ENCODE measurements at regions not wholly inside any gene's neighbourhood (a gene's known extent, or its start where the extent isn't known, plus 50 kb on each side); places are given as distances from the start of the nearest gene placed in this dataset.

DNA sequence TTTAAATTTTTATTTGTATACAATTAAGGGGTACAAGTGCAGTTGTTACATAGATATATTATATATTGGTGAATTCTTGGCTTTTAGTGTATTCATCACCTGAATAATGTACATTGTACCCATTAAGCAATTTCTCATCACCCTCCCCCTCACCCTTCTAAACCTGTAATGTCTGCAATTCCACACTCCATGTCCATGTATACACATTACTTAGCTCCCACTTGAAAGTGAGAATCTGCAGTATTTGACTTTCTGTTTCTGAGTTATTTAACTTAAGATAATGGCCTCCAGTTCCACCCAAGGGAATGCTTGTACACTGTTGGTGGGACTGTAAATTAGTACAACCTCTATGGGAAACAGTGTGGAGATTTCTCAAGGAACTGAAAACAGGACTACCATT lies 383.2 kb upstream of the KCNMB2 start:
- no peak for DNase-seq (ENCODE audit: low spot score)

DNA sequence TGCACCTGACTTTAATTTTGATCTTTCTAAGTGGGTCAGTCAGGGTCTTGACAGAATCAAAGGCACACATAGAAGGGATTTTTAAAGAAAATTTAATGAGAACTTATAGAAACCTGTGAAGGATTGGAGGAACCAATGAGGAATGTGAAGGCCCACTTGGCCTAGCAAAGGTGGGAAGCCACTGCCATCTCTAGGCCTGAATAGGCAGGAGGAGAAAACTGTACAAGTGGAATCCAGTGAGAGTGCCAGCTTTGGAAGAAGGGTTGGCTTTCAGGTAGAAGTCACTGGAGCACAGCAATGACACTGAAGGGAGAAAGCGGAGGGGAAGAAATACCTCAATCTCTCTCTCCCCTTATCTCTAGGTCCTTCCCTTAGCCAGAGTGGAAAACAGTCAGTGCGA lies 380.7 kb upstream of the KCNMB2 start:
- DNase-seq (ENCODE audit: low spot score) = no peak

DNA sequence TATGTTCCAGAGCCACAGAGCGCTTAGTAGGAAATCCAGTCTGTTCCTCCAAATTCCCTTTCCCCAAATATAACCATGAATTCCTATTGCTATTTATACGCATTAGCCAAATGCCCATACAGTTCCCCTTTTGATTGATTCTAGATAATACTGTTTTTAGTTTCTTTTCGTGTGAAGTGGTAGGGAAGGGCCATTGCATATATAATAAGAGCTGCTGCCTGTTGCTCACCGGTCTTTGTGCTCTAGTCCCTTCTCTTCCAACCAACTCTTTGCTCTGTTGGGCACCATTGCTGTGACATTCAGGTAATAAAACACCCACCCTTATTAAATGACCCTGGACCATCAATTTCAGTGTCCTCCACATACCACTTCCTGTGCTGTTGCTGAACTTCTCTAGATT lies 379.9 kb upstream of the KCNMB2 start:
- no peak for DNase-seq (ENCODE audit: low spot score)

DNA sequence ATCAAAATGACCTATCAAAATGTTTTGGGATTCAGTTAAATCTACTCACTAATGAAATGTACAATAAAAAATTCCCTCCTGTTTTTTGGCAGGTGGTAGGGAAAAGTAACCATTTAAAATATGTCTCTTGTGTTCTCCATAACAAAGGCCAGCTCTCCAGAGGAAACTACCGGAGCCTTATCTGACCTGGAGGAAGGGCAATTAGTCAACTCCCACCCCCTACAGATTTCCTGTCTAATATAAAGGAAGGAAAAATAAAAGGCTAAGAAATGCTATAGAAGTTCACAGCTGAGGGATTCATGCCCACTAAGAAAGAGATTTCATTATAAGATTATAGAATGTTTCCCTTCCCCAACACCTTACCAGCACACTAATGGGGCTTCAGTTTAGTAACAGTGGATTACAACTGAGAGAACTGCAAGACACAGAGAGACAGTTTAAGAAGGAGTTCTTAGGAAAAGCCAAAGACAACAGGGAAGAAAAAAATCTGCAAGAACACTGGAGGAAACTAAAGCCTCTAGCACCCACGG lies 376.5 kb upstream of the KCNMB2 start:
- no peak for DNase-seq (ENCODE audit: low spot score)

DNA sequence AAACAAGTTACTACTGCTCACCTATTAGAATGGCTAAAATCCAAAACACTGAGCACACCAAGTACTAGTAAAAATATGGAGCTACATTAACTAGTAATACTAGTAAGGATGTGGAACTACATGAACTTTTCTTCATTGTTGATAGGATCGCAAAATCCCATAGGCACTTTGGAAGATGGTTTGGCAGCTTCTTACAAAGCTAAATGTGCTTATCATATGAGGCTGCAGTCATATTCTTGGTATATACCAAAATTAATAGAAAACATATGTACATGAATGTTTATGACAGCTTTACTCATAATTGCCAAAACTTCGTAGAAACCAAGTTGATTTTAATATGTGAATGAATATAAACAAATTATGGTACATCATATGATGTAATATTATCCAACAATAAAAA lies 366.8 kb upstream of the KCNMB2 start:
- DNase-seq (ENCODE audit: low spot score) = no peak

DNA sequence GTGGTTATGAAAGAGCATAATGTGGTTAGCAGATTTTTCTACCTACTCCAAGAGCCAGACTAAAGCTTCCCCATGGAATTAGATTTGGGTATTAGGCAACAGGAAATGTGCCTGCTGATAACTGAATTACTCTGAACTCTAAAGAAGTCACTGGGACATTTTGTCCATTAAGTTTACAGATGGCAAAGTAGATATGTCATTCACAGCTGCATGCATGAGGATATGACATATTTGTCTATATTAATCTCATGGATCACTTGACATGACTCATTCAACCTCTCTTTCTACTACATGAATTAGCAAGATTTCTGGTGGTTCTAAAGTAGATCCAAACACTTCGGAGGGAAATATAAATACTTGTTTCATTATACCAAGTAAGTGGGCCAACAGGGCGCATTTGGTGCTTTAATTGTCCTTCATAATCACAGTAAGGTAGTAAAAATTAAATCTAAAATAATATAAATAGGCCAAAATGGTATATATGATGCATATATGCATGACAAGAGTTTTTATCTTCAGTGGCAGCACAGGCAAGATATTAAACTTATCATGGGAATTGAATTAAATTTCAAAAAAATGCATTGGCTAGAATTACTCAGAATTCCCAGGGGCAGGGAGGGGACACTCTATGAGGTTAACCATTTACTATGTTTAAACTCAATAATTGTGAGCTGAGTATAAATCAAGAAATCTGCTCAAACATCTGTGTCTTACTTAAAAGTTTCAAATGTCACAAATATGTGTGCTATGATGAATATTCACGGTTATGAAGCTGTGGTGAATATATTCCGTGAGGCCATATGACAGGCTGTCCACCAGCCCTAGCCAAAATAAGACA lies 365.3 kb upstream of the KCNMB2 start:
- DNase-seq (ENCODE audit: low spot score) = peak; percentile 22

DNA sequence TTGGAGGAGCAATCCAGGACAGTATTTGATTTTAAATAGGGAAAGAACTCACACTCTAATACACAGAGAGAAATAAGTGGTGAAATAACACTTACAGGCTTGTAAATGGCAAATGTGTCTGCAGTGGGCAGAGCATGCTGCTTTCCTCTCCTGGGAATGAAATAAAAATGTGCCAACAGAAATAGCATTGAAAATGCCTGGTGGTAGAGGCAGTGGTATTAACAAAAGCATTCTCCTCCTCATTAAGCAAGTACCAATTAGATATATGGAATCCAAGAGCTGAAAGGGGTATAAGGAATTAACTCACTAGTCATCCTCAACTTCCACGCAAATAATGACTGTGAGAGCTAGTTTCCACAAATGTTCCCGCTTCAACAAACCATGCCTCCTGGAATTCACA lies 364.1 kb upstream of the KCNMB2 start:
- DNase-seq (ENCODE audit: low spot score) = no peak

DNA sequence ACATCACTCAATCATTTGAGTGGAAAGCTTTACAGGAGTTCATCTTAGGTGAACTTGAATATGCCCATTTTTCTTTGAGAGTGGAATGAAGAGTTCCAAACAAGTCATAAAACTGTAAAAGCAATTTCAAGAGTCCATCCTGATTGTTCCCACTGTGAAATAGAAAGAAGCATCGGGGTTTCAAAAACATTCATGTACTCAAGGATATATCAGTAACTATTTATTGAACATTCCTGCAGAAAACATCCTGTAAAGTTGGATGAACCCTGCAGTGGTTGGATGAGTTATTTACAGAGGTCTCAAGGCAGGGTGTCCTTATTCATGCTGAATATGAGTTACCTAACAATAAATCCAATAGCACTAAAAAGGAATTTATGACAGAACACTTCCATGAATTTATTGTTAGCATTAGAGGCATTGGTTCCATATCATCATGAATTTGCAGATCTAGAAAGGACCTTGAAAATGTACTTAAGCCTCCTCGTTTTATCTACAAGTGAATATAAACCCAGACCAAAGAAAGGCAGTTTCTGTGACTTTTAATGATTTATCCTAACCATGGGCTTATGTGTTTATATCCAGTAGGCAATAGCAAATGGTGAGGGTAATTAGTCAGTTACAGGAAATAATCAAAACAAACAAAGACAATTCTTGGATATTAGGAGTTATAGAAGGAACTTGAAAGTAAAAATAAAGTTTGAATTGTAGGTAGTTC lies 361.9 kb upstream of the KCNMB2 start:
- DNase-seq (ENCODE audit: low spot score) = no peak

DNA sequence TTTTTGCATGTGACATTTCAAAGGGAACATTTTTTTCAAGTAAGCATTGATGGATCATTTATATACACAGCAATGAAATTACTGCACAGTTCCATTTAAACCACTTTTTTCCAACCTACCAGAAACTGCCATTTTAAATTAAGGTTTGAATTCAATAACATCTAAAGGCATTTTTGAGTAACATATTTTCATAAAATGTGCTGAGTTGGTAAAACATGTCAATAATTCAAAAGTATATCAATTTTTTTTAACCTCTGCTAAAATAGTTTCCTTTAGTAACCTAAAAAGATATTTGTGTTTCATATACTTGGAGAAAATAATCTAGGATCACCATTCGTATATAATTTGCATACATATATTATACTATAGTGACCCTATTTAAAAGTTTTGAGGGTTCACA lies 355.1 kb upstream of the KCNMB2 start:
- no peak for DNase-seq (ENCODE audit: low spot score)

DNA sequence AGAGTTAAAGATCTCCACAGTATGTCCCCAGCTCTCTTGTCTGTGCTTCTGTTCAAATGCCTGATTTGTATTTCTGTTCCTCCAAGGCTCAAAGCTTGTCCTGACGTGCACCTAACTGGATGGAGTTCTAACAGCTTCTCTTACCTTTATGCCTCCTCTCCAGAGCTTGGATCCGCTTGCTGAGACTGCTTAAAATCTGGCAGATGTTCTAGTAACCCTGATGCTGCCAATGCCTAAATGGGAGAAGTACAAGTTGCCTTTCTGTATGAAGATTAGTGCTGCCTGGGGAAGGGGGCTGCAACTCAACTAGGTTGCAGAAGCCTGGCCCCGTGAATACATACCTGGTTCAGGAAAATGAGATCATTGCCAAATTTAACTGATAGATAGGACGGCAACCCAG lies 354.5 kb upstream of the KCNMB2 start:
- no peak for DNase-seq (ENCODE audit: low spot score)

DNA sequence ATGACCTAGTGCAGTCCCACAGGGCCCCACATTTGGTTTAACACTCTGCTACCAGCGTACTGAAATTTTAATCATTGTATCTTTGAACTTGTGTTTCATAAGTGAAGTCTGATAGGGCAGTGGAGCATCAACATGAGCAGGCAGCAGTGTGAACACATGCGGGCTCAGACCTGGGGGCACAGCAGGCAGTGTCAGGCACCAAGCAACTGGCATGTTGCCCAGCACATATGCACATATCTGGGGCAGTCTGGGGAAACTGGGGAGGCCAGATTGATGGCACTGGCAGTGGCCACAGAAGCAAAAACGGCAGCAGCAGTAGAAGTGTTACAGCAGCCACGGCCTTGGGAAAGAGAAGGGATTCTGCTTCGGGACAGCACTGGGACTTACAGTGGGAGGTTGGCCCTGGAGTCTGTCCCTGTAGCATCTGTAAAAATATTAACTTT lies 353.9 kb upstream of the KCNMB2 start:
- DNase-seq (ENCODE audit: low spot score) = no peak

DNA sequence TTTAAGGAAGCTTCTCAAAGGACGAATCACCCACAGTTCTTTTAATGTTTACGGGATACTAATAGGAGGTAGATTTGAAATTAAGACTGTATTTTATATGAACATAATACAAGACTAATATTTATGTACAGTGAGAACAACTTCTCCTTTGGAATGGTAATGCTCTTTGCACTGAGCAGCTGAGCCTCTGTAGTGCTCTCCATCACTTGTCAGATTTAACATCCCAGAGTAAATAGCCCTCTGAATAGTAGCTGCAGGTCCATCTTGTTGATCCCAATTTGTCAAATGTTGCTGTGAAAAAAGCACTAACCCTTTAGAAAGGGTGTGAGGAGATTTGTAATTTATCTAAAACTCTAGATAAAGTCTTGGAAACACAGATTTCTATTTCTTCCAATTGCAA lies 351.4 kb upstream of the KCNMB2 start:
- DNase-seq (ENCODE audit: low spot score) = no peak

DNA sequence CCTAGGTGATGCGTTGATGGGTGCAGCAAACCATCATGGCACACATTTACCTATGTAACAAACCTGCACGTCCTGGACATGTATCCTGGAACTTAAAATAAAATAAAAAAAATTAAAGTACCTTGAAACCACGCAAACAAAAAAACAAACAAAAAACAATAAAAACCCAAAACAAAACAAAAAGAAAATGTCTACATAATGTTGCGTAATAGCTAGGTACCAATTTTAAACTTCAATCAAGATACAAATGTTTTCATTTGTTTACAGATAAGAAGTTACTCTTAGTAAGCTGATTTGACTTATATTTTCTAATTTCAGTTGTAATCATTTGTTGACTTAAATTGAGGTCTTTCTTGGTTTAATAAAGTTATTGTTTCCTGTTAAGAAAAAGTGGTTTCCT lies 349.6 kb upstream of the KCNMB2 start:
- DNase-seq (ENCODE audit: low spot score) = no peak

DNA sequence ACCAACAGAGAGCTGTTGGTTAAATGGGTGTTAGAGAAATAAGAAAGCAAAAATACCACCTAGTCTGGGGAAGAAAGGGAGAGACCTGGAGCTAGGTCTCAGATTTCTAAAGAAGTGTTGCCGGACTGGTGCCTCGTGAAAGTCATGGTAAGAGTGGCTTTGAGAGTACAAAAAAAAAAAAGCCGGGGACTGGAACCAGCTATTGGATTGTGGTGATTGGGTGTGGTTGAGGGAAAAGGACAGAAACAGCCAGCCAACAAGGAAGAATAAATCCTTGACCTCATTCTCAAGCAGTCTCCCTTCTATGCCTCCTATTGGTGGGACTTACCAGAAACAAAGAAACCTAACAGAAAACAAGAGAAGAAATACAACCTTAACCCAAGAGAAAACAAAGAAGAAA lies 346.4 kb upstream of the KCNMB2 start:
- DNase-seq (ENCODE audit: low spot score) = no peak

DNA sequence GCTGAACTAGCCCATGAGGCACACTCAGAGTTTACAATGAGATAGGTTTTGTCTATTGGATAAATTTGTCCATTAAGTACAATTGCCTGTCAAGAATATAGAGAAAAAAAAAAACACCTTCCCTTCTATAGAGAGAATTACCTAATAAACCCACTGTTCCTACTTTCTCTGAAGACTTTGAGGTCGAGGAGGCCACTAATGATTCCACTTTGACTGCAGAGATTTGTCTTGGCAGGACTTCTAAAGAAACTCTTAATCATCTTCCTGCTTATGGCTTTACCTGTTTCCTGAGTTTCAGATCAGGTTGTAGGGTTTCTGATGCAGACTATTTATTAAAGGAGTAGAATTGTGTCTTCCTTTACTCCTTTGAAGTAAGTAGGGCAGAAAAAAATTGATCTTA lies 342.4 kb upstream of the KCNMB2 start:
- DNase-seq (ENCODE audit: low spot score) = no peak

DNA sequence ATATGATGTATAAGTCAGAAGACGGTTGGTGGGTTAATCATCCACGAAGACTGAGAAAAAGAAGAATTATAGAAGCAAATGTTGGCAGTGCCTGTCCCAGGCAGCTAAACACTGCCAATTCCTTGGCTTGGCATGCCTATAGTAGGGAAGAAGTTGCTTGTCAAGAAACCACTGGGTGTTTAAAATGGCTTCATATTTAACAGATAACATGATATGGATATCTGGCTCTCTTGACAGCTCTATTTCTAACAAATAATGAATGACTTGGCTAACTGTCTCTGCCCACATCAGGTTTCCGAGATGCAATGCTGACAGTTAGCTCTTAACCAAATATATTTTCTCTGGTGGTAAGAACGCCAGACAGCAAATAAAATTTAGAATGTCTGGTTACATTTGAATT lies 341.7 kb upstream of the KCNMB2 start:
- no peak for DNase-seq (ENCODE audit: low spot score)

DNA sequence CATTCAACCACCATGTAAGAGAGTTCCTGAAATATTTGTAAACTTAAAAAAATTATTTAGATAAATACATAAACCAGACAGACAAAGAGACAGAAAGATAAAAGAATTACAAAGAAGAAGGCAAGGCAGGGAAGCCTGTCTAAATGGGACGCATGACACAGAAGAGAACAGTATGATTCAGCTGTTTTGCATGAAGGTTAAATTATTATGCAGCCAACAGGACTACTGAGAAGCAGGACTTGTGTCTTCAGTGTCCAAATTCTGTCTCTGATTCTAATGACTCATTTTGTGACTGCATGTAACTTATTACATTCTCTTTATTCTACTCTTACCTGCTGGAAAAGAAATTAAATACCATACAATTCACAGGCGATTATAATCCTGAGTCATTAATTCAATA lies 340.4 kb upstream of the KCNMB2 start:
- DNase-seq (ENCODE audit: low spot score) = no peak

DNA sequence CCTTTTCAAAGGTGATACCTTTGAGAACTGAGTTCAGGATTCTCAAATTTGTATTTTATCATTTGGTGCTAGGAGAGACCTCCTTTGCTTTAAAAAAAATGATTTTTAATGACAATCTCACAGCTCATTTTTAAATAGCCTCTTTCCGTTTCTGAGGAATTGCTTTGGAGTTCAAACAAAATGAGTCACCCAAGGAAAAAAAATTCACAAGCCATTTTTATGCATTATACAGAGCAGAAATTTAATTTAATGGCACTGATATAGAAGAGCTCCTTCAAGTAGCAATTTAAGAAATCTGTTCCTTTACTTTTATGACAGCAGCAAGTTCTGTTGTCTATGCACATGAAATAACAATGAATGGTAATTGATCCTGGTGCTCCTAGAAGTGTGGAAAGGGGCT lies 337.9 kb upstream of the KCNMB2 start:
- DNase-seq (ENCODE audit: low spot score) = no peak

DNA sequence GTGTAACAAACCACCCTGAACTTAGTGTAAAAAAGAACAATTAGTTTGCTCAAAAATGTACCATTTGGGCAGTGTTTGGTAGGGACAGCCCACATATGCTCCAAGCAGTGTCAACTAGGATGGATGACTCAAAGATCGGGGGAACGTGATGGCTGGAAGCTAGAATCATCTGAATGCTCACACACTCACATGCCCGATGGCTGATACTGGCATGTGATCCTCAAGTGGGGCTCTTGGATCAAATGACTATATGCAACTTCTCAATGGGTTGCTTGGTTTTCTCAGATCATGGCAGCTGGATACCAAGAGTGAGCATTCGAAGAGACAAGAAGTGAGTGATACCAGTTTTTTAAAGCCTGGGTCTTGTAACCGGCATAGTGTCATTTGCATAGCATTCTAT lies 335.9 kb upstream of the KCNMB2 start:
- DNase-seq (ENCODE audit: low spot score) = no peak

DNA sequence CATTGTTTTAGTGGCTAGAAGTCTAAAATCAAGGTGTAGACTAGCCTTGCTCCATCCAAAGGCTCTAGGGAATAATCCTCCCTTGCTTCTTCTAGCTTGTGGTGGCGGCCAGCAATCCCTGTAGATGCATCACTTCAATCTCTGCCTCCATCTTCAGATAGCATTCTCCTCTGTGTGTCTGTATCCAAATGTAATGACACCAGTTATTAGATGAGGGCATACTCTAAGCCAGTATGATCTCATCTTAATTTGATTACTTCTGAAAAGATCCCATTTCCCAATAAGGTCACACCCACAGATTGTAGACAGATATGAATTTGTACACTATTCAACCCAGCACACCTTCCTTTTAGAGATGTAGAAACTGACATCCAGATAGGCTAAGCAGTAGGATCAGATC lies 334.5 kb upstream of the KCNMB2 start:
- DNase-seq (ENCODE audit: low spot score) = no peak

DNA sequence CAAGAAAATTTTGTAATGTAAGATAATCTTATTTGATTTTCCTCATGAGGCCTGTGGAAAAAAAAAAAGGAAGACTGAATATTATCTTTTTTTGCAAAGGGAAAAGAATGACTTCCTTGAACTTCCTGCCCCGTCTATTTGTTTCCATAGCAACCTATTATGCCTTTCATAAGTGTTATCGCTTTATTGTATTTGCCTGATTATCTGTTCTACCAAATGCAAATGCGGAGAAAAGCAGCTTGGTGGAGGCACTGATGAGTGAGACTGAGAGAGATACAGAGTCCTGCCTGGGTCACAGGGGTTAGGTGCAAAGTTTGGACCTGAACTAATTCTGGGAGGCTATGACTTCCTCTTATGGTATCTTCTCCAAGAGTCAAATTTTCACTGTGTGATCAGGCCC lies 334.0 kb upstream of the KCNMB2 start:
- DNase-seq (ENCODE audit: low spot score) = no peak

DNA sequence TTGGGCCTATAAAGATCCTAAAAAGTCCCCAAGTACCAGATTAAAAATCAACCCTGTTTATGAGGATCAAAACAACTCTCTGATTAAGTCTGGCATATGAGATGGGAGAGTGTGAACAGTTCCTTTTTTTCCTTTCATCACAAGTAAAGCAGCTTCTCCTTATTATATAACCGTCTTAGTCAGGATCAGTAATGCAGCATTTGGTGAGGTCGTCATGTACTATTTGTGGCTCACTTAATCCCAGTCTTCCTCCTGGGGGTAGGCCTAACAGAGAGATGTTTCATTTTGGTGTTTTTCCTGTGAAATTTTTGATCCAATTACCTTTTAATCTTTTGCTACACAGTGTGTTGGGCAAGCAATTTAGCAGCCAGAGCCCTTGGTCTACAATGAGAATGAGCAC lies 333.1 kb upstream of the KCNMB2 start:
- DNase-seq (ENCODE audit: low spot score) = no peak

DNA sequence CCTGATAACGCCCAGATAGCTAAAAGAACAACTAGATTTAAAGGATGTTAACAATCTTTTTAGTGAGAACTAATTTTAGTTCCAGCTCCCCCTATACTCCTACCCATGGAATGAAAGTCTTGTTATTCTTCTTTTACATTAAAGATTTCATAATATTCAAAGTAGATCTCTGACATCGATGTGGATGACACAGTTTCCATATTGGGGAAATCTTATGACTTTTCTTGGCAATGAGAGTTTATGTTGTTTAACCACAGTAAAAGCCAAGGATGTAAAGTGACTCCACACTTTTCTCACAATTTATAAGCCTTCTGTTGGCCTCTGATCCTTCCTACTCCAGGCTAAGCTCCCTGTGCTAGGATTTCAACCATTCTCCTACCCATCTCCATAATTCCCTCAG lies 332.6 kb upstream of the KCNMB2 start:
- DNase-seq (ENCODE audit: low spot score) = no peak

DNA sequence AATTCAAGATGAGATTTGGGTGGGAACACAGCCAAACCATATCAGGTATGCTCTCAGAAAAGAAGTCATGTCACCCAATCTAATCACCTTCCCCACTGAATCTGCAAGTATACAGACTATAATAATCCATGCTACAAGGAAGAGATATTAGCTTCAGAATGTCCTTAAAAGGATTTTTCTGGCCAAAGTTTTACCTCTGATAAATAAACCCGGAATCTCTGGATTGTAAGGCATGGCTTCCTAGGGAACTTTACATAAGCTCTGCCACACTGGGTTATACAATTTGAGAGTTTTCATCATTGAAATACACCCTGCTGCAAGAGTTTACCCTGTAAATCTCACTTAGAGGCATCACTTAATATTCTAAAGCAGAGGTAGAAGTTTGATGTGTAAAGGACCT lies 330.5 kb upstream of the KCNMB2 start:
- no peak for DNase-seq (ENCODE audit: low spot score)
